Liver (tissue), 3 donors: ENCODE measurements at regions not wholly inside any gene's neighbourhood (a gene's known extent, or its start where the extent isn't known, plus 50 kb on each side); places are given as distances from the start of the nearest gene placed in this dataset.

Experiments used
- ATF3 ChIP-seq: IDR thresholded peaks from 2 replicates; pipeline ENCODE4 v1.6.1; 2016; ENCODE audit warnings: antibody characterized with exemption
- CTCF ChIP-seq: fragments of 150-350 bp; IDR thresholded peaks from 2 replicates; pipeline ENCODE4 v1.5.1; 2017; ENCODE audit warnings: improper control_type of control experiment, low read depth, low read length; ENCODE audit not compliant: missing input control
- EGR1 ChIP-seq, 2 donors: IDR thresholded peaks; 2 replicates each; pipeline ENCODE4 v1.6.1; 2016 to 2018; ENCODE audit warnings: antibody characterized with exemption in 2 of 2, low read depth in 2 of 2
- GABPA ChIP-seq, 2 donors: IDR thresholded peaks in 1 of 2; conservative IDR thresholded peaks in 1 of 2; 2 replicates each; pipeline ENCODE4 v1.6.1; 2016; ENCODE audit warnings: antibody characterized with exemption in 2 of 2, mild to moderate bottlenecking in 1 of 2, moderate library complexity in 1 of 2
- JUND ChIP-seq, 2 donors: IDR thresholded peaks; 2 replicates each; pipeline ENCODE4 v1.6.1; 2016; ENCODE audit warnings: antibody characterized with exemption in 2 of 2
- MAX ChIP-seq: IDR thresholded peaks from 2 replicates; pipeline ENCODE4 v1.6.1; 2016; ENCODE audit warnings: antibody characterized with exemption
- NR2F2 ChIP-seq: IDR thresholded peaks from 2 replicates; pipeline ENCODE4 v1.6.1; 2016; ENCODE audit warnings: antibody characterized with exemption
- RAD21 ChIP-seq, 2 donors: IDR thresholded peaks; 2 replicates each; pipeline ENCODE4 v1.6.1; 2016; ENCODE audit warnings: antibody characterized with exemption in 2 of 2, mild to moderate bottlenecking in 2 of 2
- REST ChIP-seq: IDR thresholded peaks from 2 replicates; pipeline ENCODE4 v1.6.1; 2016; ENCODE audit warnings: antibody characterized with exemption, mild to moderate bottlenecking
- TAF1 ChIP-seq: conservative IDR thresholded peaks from 2 replicates; pipeline ENCODE4 v1.6.1; 2016; ENCODE audit warnings: antibody characterized with exemption, mild to moderate bottlenecking
- YY1 ChIP-seq: IDR thresholded peaks from 2 replicates; pipeline ENCODE4 v1.6.1; 2016; ENCODE audit warnings: antibody characterized with exemption, mild to moderate bottlenecking
- donor health status: healthy.
- donor health status: healthy.

- TF ChIP-seq GABPA (IDR thresholded peaks at IDR 0.05 in 1 of 2, conservative IDR thresholded peaks at IDR 0.05 in 1 of 2) (no peak), REST (no peak), ATF3 (no peak), EGR1 (IDR thresholded peaks at IDR 0.05; ENCODE audit: low read depth in 2 of 2) (no peak), YY1 (no peak), CTCF (no peak), NR2F2 (no peak), TAF1 (no peak), JUND (IDR thresholded peaks at IDR 0.05) (no peak), MAX (no peak), RAD21 (IDR thresholded peaks at IDR 0.05) (no peak)
Observed at GRCh38 chr4:30840571-30840970, 120.4 kb downstream of the PCDH7 start.
